ENCODE measurements at regions not wholly inside any gene's neighbourhood (a gene's known extent, or its start where the extent isn't known, plus 50 kb on each side); places are given as distances from the start of the nearest gene placed in this dataset.

DNA sequence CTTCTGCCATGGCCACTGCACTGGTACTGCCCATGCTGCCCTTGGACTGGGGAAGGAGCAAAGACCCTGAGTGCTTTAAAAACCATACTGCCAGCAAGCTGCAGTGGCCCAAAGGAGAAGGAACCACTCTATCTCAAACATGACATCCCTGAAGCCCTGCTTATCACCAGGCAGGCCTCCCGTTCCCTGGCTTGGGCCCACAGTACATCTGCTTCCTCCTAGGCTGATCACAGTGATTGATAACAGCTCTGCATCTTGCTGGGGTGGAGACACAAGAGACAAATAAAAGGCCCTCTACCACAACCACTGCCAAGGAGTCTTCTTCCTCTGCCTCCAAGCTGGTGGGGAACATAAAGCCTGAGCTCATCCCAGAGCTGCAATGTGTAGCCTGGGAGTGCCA lies 567.5 kb downstream of the TRHDE start:
- ChIA-PET CTCF (no interaction called here), POLR2A (no interaction called here)
- Histone ChIP-seq H3K27ac (ENCODE audit: low read depth in 1 of 2, low read length in 2 of 2) (no peak overlapping the region), H3K27me3 (ENCODE audit: control insufficient read depth in 1 of 2, insufficient read depth in 2 of 2, low read length in 2 of 2) (no peaks in the 10 kb centered on the region), H3K9me3 (ENCODE audit: control insufficient read depth in 1 of 2, insufficient read depth in 1 of 2, low read length in 2 of 2) (peaks cover 0 to 19% of the 10 kb centered on the region in 2 experiments), H3K36me3 (ENCODE audit: insufficient read depth, low read length) (no peaks in the 10 kb centered on the region), H3K4me3 (ENCODE audit: low read length) (no peak overlapping the region), H3K4me1 (ENCODE audit: insufficient read depth, low read length) (no peaks in the 10 kb centered on the region)
- intact Hi-C loops (cut with DNase I, micrococcal nuclease) = no loop called here
- Mint-ChIP-seq H3K9me3 (peaks cover 12% of the 10 kb centered on the region), H3K36me3 (ENCODE audit: low read depth) (no peaks in the 10 kb centered on the region), H3K4me1 (ENCODE audit: low read depth) (no peaks in the 10 kb centered on the region), H3K4me3 (no peak overlapping the region), H3K27ac (no peak overlapping the region), H3K27me3 (no peaks in the 10 kb centered on the region)
- ATAC-seq (ENCODE audit: poor library complexity) (no peak), DNase-seq (no peak)
- TF ChIP-seq, protein P1, sequence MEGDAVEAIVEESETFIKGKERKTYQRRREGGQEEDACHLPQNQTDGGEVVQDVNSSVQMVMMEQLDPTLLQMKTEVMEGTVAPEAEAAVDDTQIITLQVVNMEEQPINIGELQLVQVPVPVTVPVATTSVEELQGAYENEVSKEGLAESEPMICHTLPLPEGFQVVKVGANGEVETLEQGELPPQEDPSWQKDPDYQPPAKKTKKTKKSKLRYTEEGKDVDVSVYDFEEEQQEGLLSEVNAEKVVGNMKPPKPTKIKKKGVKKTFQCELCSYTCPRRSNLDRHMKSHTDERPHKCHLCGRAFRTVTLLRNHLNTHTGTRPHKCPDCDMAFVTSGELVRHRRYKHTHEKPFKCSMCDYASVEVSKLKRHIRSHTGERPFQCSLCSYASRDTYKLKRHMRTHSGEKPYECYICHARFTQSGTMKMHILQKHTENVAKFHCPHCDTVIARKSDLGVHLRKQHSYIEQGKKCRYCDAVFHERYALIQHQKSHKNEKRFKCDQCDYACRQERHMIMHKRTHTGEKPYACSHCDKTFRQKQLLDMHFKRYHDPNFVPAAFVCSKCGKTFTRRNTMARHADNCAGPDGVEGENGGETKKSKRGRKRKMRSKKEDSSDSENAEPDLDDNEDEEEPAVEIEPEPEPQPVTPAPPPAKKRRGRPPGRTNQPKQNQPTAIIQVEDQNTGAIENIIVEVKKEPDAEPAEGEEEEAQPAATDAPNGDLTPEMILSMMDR (IDR thresholded peaks at IDR 0.05) = no peak

DNA sequence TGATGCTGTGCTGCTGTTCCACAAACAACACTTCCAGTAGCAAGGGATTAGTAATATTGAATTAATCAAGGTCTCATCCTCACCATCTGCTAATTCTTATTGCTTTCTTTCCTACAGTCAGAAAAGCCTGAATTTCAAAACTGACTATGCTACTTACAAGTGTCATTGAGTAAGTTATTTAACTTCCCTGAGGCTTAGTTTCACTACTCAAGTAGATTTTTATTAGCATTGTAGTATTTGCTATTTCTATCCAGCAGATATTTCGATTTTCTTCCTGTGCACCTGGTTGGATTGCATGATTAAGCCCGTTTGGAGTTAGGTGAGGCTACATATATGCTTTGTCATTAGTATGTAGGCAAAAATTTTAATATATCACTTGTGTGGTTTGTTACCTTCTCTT lies 591.5 kb downstream of the TRHDE start:
- ChIA-PET POLR2A (no interaction called here), CTCF (no interaction called here)
- intact Hi-C loops (cut with DNase I, micrococcal nuclease) = no loop called here
- H3K27me3 Mint-ChIP-seq = no peaks in the 10 kb centered on the region
- H3K27ac Mint-ChIP-seq = no peak overlapping the region
- no peak overlapping the region for H3K4me3 Mint-ChIP-seq
- no peaks in the 10 kb centered on the region for H3K4me1 Mint-ChIP-seq (ENCODE audit: low read depth)
- no peaks in the 10 kb centered on the region for H3K4me1 ChIP-seq (ENCODE audit: insufficient read depth, low read length)
- no peaks in the 10 kb centered on the region for H3K36me3 ChIP-seq (ENCODE audit: insufficient read depth, low read length)
- ATAC-seq (ENCODE audit: poor library complexity) (no peak), DNase-seq (no peak)
- H3K9me3 Mint-ChIP-seq = no peaks in the 10 kb centered on the region
- H3K9me3 ChIP-seq (ENCODE audit: control insufficient read depth in 1 of 2, insufficient read depth in 1 of 2, low read length in 2 of 2) = peaks cover 0 to 4% of the 10 kb centered on the region in 2 experiments
- H3K27me3 ChIP-seq (ENCODE audit: control insufficient read depth in 1 of 2, insufficient read depth in 2 of 2, low read length in 2 of 2) = no peaks in the 10 kb centered on the region
- no peaks in the 10 kb centered on the region for H3K36me3 Mint-ChIP-seq (ENCODE audit: low read depth)
- H3K27ac ChIP-seq (ENCODE audit: low read depth in 1 of 2, low read length in 2 of 2) = no peak overlapping the region
- H3K4me3 ChIP-seq (ENCODE audit: low read length) = no peak overlapping the region
- TF ChIP-seq, protein P1 (IDR thresholded peaks at IDR 0.05) = no peak

DNA sequence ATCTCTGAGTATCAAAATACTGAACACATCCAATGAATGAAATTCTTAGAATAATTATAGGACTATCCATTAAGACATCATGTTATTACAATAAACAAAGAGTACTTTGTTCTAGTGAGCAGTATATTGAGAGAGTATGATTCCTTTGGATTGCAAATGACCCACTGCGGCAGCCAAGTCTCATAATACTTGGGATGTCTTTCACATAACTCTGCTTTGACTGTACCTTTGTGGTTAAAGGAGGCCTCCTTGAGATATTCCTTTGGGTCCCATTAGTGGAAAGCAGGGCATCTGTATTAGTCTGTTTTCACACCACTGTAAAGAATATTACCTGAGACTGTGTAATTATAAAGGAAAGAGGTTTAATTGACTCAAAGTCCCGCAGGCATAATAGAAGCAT lies 593.8 kb downstream of the TRHDE start:
- Mint-ChIP-seq H3K36me3 (ENCODE audit: low read depth) (no peaks in the 10 kb centered on the region), H3K27me3 (no peaks in the 10 kb centered on the region), H3K4me1 (ENCODE audit: low read depth) (no peaks in the 10 kb centered on the region), H3K4me3 (no peak overlapping the region), H3K9me3 (no peaks in the 10 kb centered on the region), H3K27ac (no peak overlapping the region)
- Histone ChIP-seq H3K36me3 (ENCODE audit: insufficient read depth, low read length) (no peaks in the 10 kb centered on the region), H3K4me1 (ENCODE audit: insufficient read depth, low read length) (no peaks in the 10 kb centered on the region), H3K9me3 (ENCODE audit: control insufficient read depth in 1 of 2, insufficient read depth in 1 of 2, low read length in 2 of 2) (no peaks in the 10 kb centered on the region), H3K27me3 (ENCODE audit: control insufficient read depth in 1 of 2, insufficient read depth in 2 of 2, low read length in 2 of 2) (no peaks in the 10 kb centered on the region), H3K27ac (ENCODE audit: low read depth in 1 of 2, low read length in 2 of 2) (no peak overlapping the region), H3K4me3 (ENCODE audit: low read length) (no peak overlapping the region)
- ATAC-seq (ENCODE audit: poor library complexity) (no peak), DNase-seq (no peak)
- CTCF ChIA-PET = no interaction called here
- intact Hi-C loops (cut with DNase I, micrococcal nuclease) = no loop called here
- POLR2A ChIA-PET = no interaction called here
- TF ChIP-seq, protein P1 (IDR thresholded peaks at IDR 0.05) = no peak
